ENCODE measurements at regions not wholly inside any gene's neighbourhood (a gene's known extent, or its start where the extent isn't known, plus 50 kb on each side); places are given as distances from the start of the nearest gene placed in this dataset.
"Not testable (repeated sequence)": the region's sequence is repeated elsewhere in the genome, so short reads cannot be mapped to it uniquely, and the experiment has no call there.

DNA sequence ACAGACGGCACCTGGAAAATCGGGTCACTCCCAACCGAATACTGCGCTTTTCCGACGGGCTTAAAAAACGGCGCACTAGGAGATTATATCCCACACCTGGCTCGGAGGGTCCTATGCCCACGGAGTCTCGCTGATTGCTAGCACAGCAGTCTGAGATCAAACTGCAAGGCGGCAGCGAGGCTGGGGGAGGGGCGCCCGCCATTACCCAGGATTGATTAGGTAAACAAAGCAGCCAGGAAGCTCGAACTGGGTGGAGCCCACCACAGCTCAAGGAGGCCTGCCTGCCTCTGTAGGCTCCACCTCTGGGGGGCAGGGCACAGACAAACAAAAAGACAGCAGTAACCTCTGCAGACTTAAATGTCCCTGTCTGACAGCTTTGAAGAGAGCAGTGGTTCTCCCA lies 64.5 kb downstream of the SLC30A10 start:
- H3K36me3 ChIP-seq (ENCODE audit: insufficient read depth in 1 of 2, low read depth in 1 of 2); H3K4me1 ChIP-seq; H3K9me3 ChIP-seq; H3K4me3 ChIP-seq; H3K27me3 ChIP-seq (ENCODE audit: insufficient read depth in 3 of 3, low read length in 2 of 3); ATAC-seq; intact Hi-C loops (cut with DNase I); DNase-seq; H3K27ac ChIP-seq: not testable (repeated sequence)
- WGBS, 3 donors: 87 to 91% (median 88%) methylated on average over 11 to 16 of the region's 16 CpGs

DNA sequence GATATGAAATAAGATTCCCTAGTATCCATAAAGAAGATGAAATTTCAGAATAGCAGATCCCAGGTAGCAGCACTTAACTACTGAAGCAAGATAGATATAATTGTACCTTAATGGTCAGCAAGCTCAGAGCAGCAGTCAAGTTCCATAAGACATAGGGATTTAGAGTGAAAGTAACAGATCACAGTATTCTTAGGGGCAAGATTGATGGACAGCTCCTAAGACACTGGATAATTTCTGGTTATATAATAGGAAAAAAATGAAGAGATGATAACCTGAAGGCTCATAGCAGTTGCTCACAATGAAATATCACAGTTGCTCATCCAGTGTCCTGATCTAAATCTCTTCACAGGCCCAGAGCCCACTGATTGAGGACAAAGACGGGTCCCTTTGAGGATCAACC lies 66.0 kb downstream of the SLC30A10 start:
- DNase-seq: no peak
- Histone ChIP-seq H3K9me3 (no peaks in the 10 kb centered on the region), H3K27me3 (ENCODE audit: insufficient read depth in 3 of 3, low read length in 2 of 3) (no peaks in the 10 kb centered on the region), H3K27ac (no peak overlapping the region), H3K4me1 (no peaks in the 10 kb centered on the region), H3K36me3 (ENCODE audit: insufficient read depth in 1 of 2, low read depth in 1 of 2) (no peaks in the 10 kb centered on the region), H3K4me3 (no peak overlapping the region)
- intact Hi-C loops (cut with DNase I): no loop called here
- no peak for TF ChIP-seq CTCF (IDR thresholded peaks at IDR 0.05)
- ATAC-seq: no peak
- 35 to 43% (median 42%) methylated on average over 1 of the region's 1 CpG for WGBS, 3 donors

- no peaks in the 10 kb centered on the region for H3K27me3 ChIP-seq (ENCODE audit: insufficient read depth in 3 of 3, low read length in 2 of 3)
- H3K9me3 ChIP-seq: no peaks in the 10 kb centered on the region
- WGBS, 3 donors: 29 to 38% (median 34%) methylated on average over 3 of the region's 3 CpGs
- H3K4me3 ChIP-seq: no peak overlapping the region
- H3K4me1 ChIP-seq: no peaks in the 10 kb centered on the region
- ATAC-seq (no peak), DNase-seq (no peak)
- no peak for TF ChIP-seq CTCF (IDR thresholded peaks at IDR 0.05)
- no peak overlapping the region for H3K27ac ChIP-seq
- intact Hi-C loops (cut with DNase I): no loop called here
- no peaks in the 10 kb centered on the region for H3K36me3 ChIP-seq (ENCODE audit: insufficient read depth in 1 of 2, low read depth in 1 of 2)
These were observed 69.4 kb downstream of the SLC30A10 start for GRCh38 chr1:219858980-219859379.

DNA sequence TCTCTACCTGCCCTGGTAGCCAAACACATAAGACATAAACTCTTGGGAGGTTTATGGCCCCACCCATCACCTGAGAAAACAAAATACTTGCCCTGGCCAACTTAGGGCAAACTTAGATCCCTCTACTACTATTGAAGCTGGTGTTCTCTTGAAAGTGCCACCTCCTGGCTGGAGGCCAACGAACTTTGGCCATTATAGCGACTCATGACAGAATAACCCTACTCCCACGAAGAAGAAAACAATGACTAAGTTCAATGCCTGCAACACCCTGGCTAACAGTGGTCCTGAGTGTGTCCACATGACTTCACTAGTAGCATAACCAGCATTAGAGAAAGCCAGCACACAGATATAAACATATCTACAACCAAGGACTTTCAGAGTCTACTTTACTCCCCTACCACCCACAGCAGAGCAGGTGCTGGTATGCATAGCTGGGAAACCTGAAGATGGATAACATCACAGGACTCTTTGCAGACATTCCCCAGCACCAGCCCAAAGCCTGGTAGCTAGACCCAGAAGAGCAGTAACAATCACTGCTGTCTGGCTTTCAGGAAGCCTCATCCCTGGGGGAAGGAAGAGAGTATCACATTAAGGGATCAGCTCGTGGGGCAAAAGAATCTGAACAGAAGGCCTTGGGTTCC lies 81.0 kb downstream of the SLC30A10 start:
- ATAC-seq (no peak), DNase-seq (no peak)
- intact Hi-C loops (cut with DNase I): no loop called here
- Histone ChIP-seq H3K36me3 (ENCODE audit: insufficient read depth in 1 of 2, low read depth in 1 of 2) (no peaks in the 10 kb centered on the region), H3K27me3 (ENCODE audit: insufficient read depth in 3 of 3, low read length in 2 of 3) (no peaks in the 10 kb centered on the region), H3K9me3 (no peaks in the 10 kb centered on the region), H3K27ac (no peak overlapping the region), H3K4me1 (no peaks in the 10 kb centered on the region), H3K4me3 (no peak overlapping the region)
- WGBS, 3 donors: 66 to 80% (median 71%) methylated on average over 4 of the region's 4 CpGs
- TF ChIP-seq CTCF (IDR thresholded peaks at IDR 0.05): no peak

DNA sequence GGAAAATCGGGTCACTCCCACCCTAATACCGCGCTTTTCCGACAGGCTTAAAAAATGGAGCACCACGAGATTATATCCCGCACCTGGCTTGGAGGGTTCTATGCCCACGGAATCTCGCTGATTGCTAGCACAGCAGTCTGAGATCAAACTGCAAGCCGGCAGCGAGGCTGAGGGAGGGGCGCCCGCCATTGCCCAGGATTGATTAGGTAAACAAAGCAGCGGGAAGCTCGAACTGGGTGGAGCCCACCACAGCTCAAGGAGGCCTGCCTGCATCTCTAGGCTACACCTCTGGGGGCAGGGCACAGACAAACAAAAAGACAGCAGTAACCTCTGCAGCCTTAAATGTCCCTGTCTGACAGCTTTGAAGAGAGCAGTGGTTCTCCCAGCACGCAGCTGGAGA lies 88.8 kb downstream of the SLC30A10 start:
- H3K4me1 ChIP-seq; intact Hi-C loops (cut with DNase I); H3K27me3 ChIP-seq (ENCODE audit: insufficient read depth in 3 of 3, low read length in 2 of 3); H3K27ac ChIP-seq; ATAC-seq; H3K36me3 ChIP-seq (ENCODE audit: insufficient read depth in 1 of 2, low read depth in 1 of 2); DNase-seq; H3K4me3 ChIP-seq; H3K9me3 ChIP-seq: not testable (repeated sequence)
- 64 to 77% (median 66%) methylated on average over 14 of the region's 15 CpGs for WGBS, 3 donors

DNA sequence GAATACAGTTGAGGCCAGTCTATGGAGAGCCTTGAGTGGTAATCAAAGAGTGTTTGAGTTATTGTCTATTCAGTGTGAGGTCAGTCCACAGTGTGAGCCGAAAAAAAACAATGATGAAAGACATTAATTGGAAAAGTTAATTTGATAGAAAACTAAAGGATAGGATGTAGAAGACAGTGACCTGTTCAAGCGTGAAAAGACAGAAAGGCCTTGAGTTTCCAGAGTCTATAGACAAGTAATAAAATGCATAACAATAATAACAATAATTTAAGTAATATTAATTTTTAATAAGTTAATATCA lies 90.4 kb downstream of the SLC30A10 start:
- Histone ChIP-seq H3K27me3 (ENCODE audit: insufficient read depth in 3 of 3, low read length in 2 of 3) (no peaks in the 10 kb centered on the region), H3K36me3 (ENCODE audit: insufficient read depth in 1 of 2, low read depth in 1 of 2) (no peaks in the 10 kb centered on the region), H3K4me3 (no peak overlapping the region), H3K27ac (no peak overlapping the region), H3K4me1 (no peaks in the 10 kb centered on the region), H3K9me3 (no peaks in the 10 kb centered on the region)
- DNase-seq (no peak), ATAC-seq (no peak)
- no peak for TF ChIP-seq CTCF (IDR thresholded peaks at IDR 0.05)
- intact Hi-C loops (cut with DNase I): no loop called here
- WGBS, 3 donors: 71 to 83% (median 77%) methylated on average over 2 of the region's 2 CpGs

Measured in psoas muscle (tissue), 7 donors.